Ectodermal cell (in vitro differentiated cells): ENCODE measurements at regions not wholly inside any gene's neighbourhood (a gene's known extent, or its start where the extent isn't known, plus 50 kb on each side); places are given as distances from the start of the nearest gene placed in this dataset.

Experiments
- H3K27ac ChIP-seq: 2 replicates; pipeline ENCODE4 v1.7.0; 2013; ENCODE audit warnings: mild to moderate bottlenecking, low read depth, low read length; ENCODE audit not compliant: insufficient read depth, poor library complexity, severe bottlenecking
- H3K27me3 ChIP-seq: 2 replicates; pipeline ENCODE4 v1.7.0; 2013; ENCODE audit warnings: mild to moderate bottlenecking, low read length; ENCODE audit not compliant: insufficient read depth, control insufficient read depth, poor library complexity, severe bottlenecking
- H3K36me3 ChIP-seq: one replicate; pipeline ENCODE4 v1.7.0; 2013; ENCODE audit warnings: low read length; ENCODE audit not compliant: control insufficient read depth, insufficient read depth
- H3K4me1 ChIP-seq: one replicate; pipeline ENCODE4 v1.7.0; 2013; ENCODE audit warnings: low read length; ENCODE audit not compliant: control insufficient read depth, insufficient read depth
- H3K4me3 ChIP-seq: 2 replicates; pipeline ENCODE4 v1.7.0; 2013; ENCODE audit warnings: low read depth, low read length, control low read depth; ENCODE audit not compliant: insufficient read depth
- H3K9me3 ChIP-seq: 2 replicates; pipeline ENCODE4 v1.7.0; 2013; ENCODE audit warnings: mild to moderate bottlenecking, low read length, moderate library complexity; ENCODE audit not compliant: control insufficient read depth
- WGBS, 2 experiments: methylation state at CpG; one replicate each; pipeline ENCODE4 v1.1.7; 2013; ENCODE audit warnings: missing lambda C conversion rate in 2 of 2; 5-methylcytosine and 5-hydroxymethylcytosine counted together

- 84 to 100% methylated on average over 2 of the region's 3 CpGs for WGBS, 2 experiments
Observed at GRCh38 chr14:84686550-84686949, 843.4 kb upstream of the FLRT2 start.

GRCh38 chr14:84688297-84689025 lies 841.5 kb upstream of the FLRT2 start:
- Histone ChIP-seq H3K4me3 (no peak overlapping the region), H3K36me3 (no peaks in the 10 kb centered on the region), H3K27ac (no peak overlapping the region), H3K9me3 (no peaks in the 10 kb centered on the region), H3K27me3 (no peaks in the 10 kb centered on the region), H3K4me1 (no peaks in the 10 kb centered on the region)
- WGBS, 2 experiments, result 90 to 93% methylated on average over 4 to 6 of the region's 7 CpGs

More at GRCh38 chr14:84686550-84686949, 843.4 kb upstream of the FLRT2 start:
- Histone ChIP-seq H3K9me3 (no peaks in the 10 kb centered on the region), H3K27ac (no peak overlapping the region), H3K4me1 (no peaks in the 10 kb centered on the region), H3K36me3 (no peaks in the 10 kb centered on the region), H3K4me3 (no peak overlapping the region), H3K27me3 (no peaks in the 10 kb centered on the region)

GRCh38 chr14:84694161-84694560 lies 835.8 kb upstream of the FLRT2 start:
- Histone ChIP-seq H3K4me1 (no peaks in the 10 kb centered on the region), H3K27me3 (no peaks in the 10 kb centered on the region), H3K27ac (no peak overlapping the region), H3K36me3 (no peaks in the 10 kb centered on the region), H3K9me3 (no peaks in the 10 kb centered on the region), H3K4me3 (no peak overlapping the region)

DNA sequence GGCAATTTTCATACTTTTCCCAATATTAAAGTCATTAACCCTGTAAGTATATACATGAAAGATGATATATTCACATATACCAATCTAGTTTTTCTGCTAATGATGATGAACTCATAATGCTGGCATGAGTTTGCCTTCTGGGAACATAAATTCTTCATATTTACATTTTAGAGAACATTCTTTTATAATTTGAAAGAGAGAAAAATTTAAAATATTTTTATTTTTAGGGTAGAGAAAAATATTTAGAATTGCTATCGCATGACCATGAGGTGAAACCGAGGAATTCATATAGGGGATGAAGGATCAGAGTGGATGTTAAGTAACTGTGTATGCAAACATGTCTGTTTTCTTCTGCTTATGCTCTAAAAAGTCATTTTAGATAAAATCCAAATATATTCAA lies 825.3 kb upstream of the FLRT2 start:
- H3K27ac ChIP-seq, result no peak overlapping the region
- WGBS, 2 experiments, result 93 to 95% methylated on average over 2 of the region's 2 CpGs
- no peaks in the 10 kb centered on the region for H3K9me3 ChIP-seq
- no peak overlapping the region for H3K4me3 ChIP-seq
- no peaks in the 10 kb centered on the region for H3K36me3 ChIP-seq
- no peaks in the 10 kb centered on the region for H3K27me3 ChIP-seq
- H3K4me1 ChIP-seq, result no peaks in the 10 kb centered on the region

GRCh38 chr14:84707830-84708229 lies 822.1 kb upstream of the FLRT2 start:
- Histone ChIP-seq H3K9me3 (no peaks in the 10 kb centered on the region), H3K4me3 (no peak overlapping the region), H3K27me3 (no peaks in the 10 kb centered on the region), H3K27ac (no peak overlapping the region), H3K36me3 (no peaks in the 10 kb centered on the region), H3K4me1 (no peaks in the 10 kb centered on the region)
- WGBS, 2 experiments, result 43 to 58% methylated on average over 1 of the region's 1 CpG

GRCh38 chr14:84708865-84709264 lies 821.1 kb upstream of the FLRT2 start:
- Histone ChIP-seq H3K27ac (no peak overlapping the region), H3K4me1 (no peaks in the 10 kb centered on the region)
- WGBS, 2 experiments, result 81 to 92% methylated on average over 1 to 2 of the region's 2 CpGs

DNA sequence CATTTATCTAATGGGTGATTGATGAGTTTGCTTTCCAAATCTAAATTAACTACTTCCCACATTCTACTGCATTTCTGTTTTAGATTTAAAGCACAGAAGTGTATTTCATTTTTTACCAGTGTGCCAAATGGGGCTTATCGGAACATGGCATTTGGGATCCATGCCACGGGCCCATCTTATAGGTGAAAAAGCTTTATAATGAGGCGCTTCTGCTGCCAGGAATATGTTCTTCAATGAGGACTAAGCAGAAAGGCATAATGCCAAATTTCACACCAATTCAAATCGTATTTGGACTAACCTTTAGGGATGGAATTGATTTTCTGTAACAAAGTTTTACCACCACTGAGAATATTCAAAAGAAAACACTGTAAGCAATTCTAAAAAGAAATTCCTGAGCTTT lies 803.5 kb upstream of the FLRT2 start:
- Histone ChIP-seq H3K9me3 (no peaks in the 10 kb centered on the region), H3K4me3 (no peak overlapping the region), H3K36me3 (no peaks in the 10 kb centered on the region), H3K4me1 (no peaks in the 10 kb centered on the region), H3K27ac (no peak overlapping the region), H3K27me3 (no peaks in the 10 kb centered on the region)
- WGBS, 2 experiments, result 95% methylated on average over 4 of the region's 4 CpGs

More at GRCh38 chr14:84708865-84709264, 821.1 kb upstream of the FLRT2 start:
- H3K27me3 ChIP-seq, result no peaks in the 10 kb centered on the region
- H3K9me3 ChIP-seq, result no peaks in the 10 kb centered on the region
- no peak overlapping the region for H3K4me3 ChIP-seq
- no peaks in the 10 kb centered on the region for H3K36me3 ChIP-seq

DNA sequence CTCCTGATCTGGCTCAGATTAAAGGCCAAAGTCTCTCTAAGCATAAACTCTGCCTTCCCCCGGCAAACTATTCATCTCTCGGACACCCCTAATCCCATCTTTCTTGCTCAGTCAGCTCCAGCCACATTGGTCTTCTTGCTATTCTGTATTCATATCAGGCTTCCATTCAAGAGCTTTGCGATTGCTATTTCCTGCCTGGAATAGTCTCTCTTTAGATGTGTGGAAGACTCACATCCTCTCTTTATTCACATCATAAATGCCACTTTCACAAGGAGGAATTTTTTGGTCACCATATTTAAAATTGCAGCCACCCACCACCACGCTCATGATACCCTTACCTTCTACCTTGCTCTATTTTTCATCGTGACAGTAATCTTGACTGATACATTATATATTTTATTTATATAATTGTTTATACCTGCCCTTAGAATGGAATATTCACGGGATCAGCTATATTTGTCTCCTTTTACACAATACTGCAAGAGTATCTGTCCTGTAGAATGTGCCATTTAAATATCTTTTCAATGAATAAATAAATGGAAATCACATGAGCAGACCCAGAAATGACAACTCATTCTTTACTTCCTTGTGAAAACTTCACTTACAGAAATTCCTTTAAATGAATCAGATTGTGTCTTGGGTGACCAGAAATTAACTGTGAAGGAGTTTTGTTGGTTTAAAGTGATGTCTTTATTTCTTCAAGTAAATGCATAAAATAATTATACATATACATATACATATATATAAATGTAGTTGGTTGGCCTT lies 780.6 kb upstream of the FLRT2 start:
- Histone ChIP-seq H3K36me3 (no peaks in the 10 kb centered on the region), H3K4me1 (no peaks in the 10 kb centered on the region), H3K27me3 (no peaks in the 10 kb centered on the region), H3K9me3 (no peaks in the 10 kb centered on the region), H3K4me3 (no peak overlapping the region), H3K27ac (no peak overlapping the region)
- 92 to 93% methylated on average over 4 to 5 of the region's 6 CpGs for WGBS, 2 experiments

GRCh38 chr14:84750284-84750683 lies 779.7 kb upstream of the FLRT2 start:
- H3K4me1 ChIP-seq, result no peaks in the 10 kb centered on the region
- no peaks in the 10 kb centered on the region for H3K36me3 ChIP-seq
- no peaks in the 10 kb centered on the region for H3K27me3 ChIP-seq
- no peaks in the 10 kb centered on the region for H3K9me3 ChIP-seq
- WGBS, 2 experiments, result 71 to 78% methylated on average over 1 of the region's 1 CpG
- no peak overlapping the region for H3K27ac ChIP-seq
- no peak overlapping the region for H3K4me3 ChIP-seq

DNA sequence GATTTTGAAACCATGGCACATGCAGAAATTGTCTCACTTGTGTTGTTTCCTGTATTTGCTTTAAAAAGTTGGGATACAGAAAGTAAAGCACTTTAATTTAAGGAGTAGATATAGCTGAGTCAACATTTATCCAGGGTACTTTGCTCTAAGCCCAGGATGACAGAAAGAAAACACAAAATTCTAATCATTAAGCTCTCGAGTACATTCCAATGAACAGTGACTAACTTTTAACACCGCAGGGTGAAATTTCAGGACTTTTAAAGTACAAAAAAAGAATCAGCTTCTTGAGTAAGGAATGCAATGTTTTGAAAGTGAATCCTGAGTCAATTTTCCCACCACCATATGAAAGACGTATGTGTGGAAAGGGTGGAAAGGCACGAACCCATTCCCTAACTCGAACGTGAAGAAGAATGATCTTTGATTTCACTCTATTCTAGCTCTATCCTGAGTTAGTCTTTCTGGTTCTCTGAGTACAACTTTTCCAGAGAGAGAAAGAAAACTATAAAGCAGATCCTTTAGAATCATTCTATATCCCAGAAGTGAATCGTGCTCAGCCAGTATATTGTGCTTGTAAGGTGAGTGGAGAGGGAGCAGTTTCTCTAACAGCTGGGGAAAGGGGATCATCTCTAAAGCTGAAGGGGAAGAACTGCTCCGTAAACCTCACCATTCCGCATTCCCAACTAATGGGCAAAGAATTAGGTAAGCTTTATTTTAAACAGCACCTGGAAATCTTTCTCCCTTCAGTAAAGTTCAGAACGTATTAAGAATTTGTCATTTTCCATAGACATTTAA lies 779.0 kb upstream of the FLRT2 start:
- H3K27ac ChIP-seq, result no peak overlapping the region
- no peaks in the 10 kb centered on the region for H3K4me1 ChIP-seq
- H3K27me3 ChIP-seq, result no peaks in the 10 kb centered on the region
- 61 to 69% methylated on average over 7 to 9 of the region's 10 CpGs for WGBS, 2 experiments
- H3K36me3 ChIP-seq, result no peaks in the 10 kb centered on the region
- H3K9me3 ChIP-seq, result no peaks in the 10 kb centered on the region
- no peak overlapping the region for H3K4me3 ChIP-seq
